Activated CD8-positive, alpha-beta T cell treated with anti-CD3 and anti-CD28 coated beads, Interleukin-2, amount 10 ng/mL, durations not matched to agents 7 days and 5 days (primary cell): ENCODE measurements at regions not wholly inside any gene's neighbourhood (a gene's known extent, or its start where the extent isn't known, plus 50 kb on each side); places are given as distances from the start of the nearest gene placed in this dataset.

Source experiments
- ATAC-seq: fragments of 150-1000 bp; cut with Tn5 transposase; one replicate; pipeline ENCODE4 v1.10.0; 2021; ENCODE audit warnings: moderate library complexity
- CTCF ChIA-PET: fragments of 350-600 bp; sonication (Branson Sonifier 250); formaldehyde crosslinking; loops from one replicate; lab custom pipeline; 2021; ENCODE audit warnings: antibody characterized with exemption; lab: Charles Lee
- POLR2A ChIA-PET: fragments of 350-600 bp; sonication (Branson Sonifier 250); formaldehyde crosslinking; loops from one replicate; lab custom pipeline; 2021; ENCODE audit warnings: antibody characterized with exemption; lab: Charles Lee
- DNase-seq: peaks from one replicate; pipeline ENCODE4 v3.0.0-alpha.2; 2020
- H3K27ac Mint-ChIP-seq: one replicate; pipeline ENCODE4 v1.8.0; 2021; ENCODE audit warnings: mild to moderate bottlenecking, mixed read lengths
- H3K27me3 Mint-ChIP-seq: one replicate; pipeline ENCODE4 v1.8.0; 2021; ENCODE audit warnings: low read depth, mixed read lengths
- H3K36me3 Mint-ChIP-seq: one replicate; pipeline ENCODE4 v1.8.0; 2021; ENCODE audit warnings: low read depth, mixed read lengths
- H3K4me1 Mint-ChIP-seq: one replicate; pipeline ENCODE4 v1.8.0; 2021; ENCODE audit warnings: low read depth, mixed read lengths
- H3K4me3 Mint-ChIP-seq: one replicate; pipeline ENCODE4 v1.8.0; 2021; ENCODE audit warnings: mild to moderate bottlenecking, mixed read lengths
- H3K9me3 Mint-ChIP-seq: one replicate; pipeline ENCODE4 v1.8.0; 2022; ENCODE audit warnings: mixed read lengths; ENCODE audit not compliant: insufficient read depth

DNA sequence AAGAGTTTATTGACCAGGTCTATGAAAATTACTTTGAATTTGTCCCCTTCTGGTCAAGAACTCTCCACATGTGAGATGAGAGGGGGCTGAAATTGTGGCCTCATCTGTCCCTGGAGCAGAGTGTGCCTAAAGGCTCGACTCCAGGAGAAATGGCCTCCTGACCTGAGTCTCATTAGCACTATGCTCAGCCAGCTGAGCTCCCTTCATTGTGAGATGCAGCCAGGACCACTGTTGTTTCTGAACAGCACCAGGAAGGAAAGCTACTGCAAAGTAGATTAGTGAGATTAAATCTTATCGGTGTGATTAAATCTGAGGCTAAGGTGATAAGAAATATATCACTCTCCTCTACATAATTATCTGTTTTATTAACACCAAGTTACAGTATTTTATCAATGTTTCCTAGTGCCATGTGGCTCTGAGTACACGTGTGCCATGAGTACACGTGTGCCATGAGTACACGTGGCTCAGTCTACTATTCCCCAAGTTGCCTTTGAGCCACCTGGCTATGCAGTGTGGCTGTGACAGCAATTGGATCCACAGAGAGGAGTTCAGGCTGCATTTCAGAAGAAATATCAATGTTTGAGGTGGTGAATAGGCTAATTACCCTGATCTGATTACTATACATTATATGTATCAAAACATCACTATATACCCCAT lies 126.9 kb downstream of the IPMK start:
- H3K27me3 Mint-ChIP-seq, result peaks cover 3% of the 10 kb centered on the region
- DNase-seq, result no peak
- ChIA-PET CTCF (no interaction called here), POLR2A (interaction anchor here (0.6 kb wide), 1 partner anchor 284 kb away, joined by 3 read pairs; no protein-coding TSS in a partner anchor)
- no peak overlapping the region for H3K27ac Mint-ChIP-seq
- H3K9me3 Mint-ChIP-seq, result peaks cover 3% of the 10 kb centered on the region
- H3K36me3 Mint-ChIP-seq, result no peaks in the 10 kb centered on the region
- H3K4me3 Mint-ChIP-seq, result no peak overlapping the region
- ATAC-seq, result no peak
- H3K4me1 Mint-ChIP-seq, result peaks cover 11% of the 10 kb centered on the region

GRCh38 chr10:58140054-58140453 lies 127.6 kb downstream of the IPMK start:
- Mint-ChIP-seq H3K9me3 (peaks cover under 1% of the 10 kb centered on the region), H3K27me3 (peaks cover 2% of the 10 kb centered on the region), H3K4me3 (no peak overlapping the region), H3K36me3 (no peaks in the 10 kb centered on the region), H3K27ac (no peak overlapping the region), H3K4me1 (peaks cover 11% of the 10 kb centered on the region)
- DNase-seq, result no peak
- no peak for ATAC-seq
- POLR2A ChIA-PET, result no interaction called here
- CTCF ChIA-PET, result no interaction called here

DNA sequence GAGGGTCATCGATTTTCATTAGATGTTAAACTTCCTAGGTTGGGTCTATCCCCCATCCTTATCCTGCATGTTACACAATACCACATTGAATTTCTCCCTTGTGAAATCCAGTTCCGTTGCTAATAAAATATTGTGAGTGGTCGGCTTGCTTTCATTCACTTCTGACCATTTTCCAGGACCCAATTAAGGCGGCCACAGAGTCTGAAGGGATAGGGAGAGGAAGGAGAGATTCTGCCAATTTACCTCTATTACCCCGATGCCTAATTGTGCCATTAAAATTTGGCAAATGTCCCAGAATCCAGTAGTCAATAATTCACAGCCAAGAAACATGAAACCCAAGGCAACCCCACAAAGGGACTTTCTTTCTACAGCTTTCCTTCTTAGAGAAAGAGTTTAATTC lies 129.9 kb downstream of the IPMK start:
- H3K4me3 Mint-ChIP-seq, result no peak overlapping the region
- DNase-seq (no peak), ATAC-seq (no peak)
- no peaks in the 10 kb centered on the region for H3K4me1 Mint-ChIP-seq
- H3K9me3 Mint-ChIP-seq, result no peaks in the 10 kb centered on the region
- H3K27ac Mint-ChIP-seq, result no peak overlapping the region
- CTCF ChIA-PET, result no interaction called here
- no peaks in the 10 kb centered on the region for H3K36me3 Mint-ChIP-seq
- POLR2A ChIA-PET, result no interaction called here
- no peaks in the 10 kb centered on the region for H3K27me3 Mint-ChIP-seq

DNA sequence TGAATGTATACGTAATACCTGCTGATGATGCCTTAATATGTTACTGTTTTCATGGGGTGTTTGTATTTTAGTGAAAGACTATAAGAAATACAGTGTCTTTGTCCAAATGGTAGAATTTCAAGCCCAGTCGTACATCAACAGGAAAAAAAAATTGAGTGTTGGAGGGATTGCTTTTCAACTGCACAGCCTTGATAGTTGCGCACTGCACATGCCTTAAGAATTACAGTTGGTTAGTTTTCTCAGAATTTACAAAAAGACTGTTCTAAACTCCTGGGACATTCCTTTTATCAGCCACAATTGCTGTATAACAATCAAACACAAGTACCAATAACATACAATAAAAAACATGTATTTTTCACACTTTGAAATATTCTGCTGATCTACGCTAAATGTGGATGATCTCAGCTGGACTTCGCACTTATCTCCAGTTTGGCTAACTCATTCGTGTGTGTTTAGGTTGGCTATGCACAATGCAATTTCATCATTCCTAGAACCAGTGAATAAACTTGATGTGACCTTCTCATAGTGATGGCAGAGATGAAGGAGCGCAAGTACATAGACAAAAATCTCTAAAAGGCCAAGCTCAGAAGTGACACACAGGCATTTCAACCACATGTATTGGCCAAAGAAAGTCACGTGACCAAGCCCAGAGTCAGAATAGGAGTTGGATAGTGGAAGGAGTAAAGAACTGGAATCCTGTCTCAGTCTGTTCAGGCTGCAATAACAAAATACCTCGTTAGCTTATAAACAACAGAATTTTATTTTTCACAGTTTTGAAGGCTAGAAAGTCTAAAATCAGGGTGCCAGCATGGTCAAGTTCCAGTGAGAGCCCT lies 152.3 kb downstream of the IPMK start:
- no peak for DNase-seq
- no peak for ATAC-seq
- H3K36me3 Mint-ChIP-seq, result no peaks in the 10 kb centered on the region
- ChIA-PET CTCF (no interaction called here), POLR2A (no interaction called here)
- H3K27me3 Mint-ChIP-seq, result no peaks in the 10 kb centered on the region
- H3K4me3 Mint-ChIP-seq, result no peak overlapping the region
- H3K9me3 Mint-ChIP-seq, result no peaks in the 10 kb centered on the region
- no peak overlapping the region for H3K27ac Mint-ChIP-seq
- no peaks in the 10 kb centered on the region for H3K4me1 Mint-ChIP-seq

DNA sequence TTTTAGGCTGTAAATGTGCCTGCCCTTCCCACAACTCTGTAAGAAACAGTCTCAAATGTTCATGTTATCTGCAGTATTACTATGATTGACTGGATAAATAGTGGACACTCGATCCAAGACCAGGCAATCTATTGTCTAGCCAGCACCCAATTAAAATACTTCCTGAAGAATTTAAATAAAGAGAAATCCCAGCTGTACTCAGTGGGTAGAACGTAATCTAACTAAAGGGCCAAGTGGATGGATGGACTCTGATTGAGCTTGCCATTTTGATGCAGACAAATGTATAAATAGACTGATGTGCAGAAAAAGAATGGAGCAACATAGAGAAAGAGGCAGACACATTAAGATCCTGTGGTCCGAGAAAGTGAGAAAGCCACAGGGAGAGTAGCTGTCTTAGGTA lies 158.0 kb downstream of the IPMK start:
- Mint-ChIP-seq H3K27me3 (no peaks in the 10 kb centered on the region), H3K36me3 (no peaks in the 10 kb centered on the region), H3K4me3 (no peak overlapping the region), H3K9me3 (no peaks in the 10 kb centered on the region), H3K27ac (no peak overlapping the region), H3K4me1 (no peaks in the 10 kb centered on the region)
- DNase-seq, result no peak
- ATAC-seq, result no peak
- ChIA-PET POLR2A (no interaction called here), CTCF (no interaction called here)

DNA sequence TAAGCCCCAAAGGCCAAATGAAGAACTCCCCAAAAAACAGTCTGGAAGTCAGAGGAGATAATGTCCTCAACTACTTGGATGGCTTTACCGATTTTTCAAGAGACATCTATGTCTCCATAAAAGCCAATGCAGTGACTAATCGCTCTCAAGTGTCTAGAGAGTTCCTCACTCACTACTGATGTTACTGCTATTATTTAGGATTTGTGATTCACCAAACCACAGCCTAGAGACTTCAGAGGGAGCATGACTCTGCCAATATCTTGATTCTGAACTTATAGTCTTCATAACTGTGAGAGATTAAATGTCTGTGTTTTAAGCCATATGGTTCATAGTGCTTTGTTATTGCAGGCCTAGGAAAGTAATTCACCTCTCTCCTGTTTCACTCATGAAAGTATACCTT lies 160.2 kb downstream of the IPMK start:
- Mint-ChIP-seq H3K4me3 (no peak overlapping the region), H3K36me3 (no peaks in the 10 kb centered on the region), H3K4me1 (no peaks in the 10 kb centered on the region), H3K9me3 (no peaks in the 10 kb centered on the region), H3K27me3 (no peaks in the 10 kb centered on the region), H3K27ac (no peak overlapping the region)
- ATAC-seq, result no peak
- DNase-seq, result no peak
- POLR2A ChIA-PET, result no interaction called here
- CTCF ChIA-PET, result no interaction called here

DNA sequence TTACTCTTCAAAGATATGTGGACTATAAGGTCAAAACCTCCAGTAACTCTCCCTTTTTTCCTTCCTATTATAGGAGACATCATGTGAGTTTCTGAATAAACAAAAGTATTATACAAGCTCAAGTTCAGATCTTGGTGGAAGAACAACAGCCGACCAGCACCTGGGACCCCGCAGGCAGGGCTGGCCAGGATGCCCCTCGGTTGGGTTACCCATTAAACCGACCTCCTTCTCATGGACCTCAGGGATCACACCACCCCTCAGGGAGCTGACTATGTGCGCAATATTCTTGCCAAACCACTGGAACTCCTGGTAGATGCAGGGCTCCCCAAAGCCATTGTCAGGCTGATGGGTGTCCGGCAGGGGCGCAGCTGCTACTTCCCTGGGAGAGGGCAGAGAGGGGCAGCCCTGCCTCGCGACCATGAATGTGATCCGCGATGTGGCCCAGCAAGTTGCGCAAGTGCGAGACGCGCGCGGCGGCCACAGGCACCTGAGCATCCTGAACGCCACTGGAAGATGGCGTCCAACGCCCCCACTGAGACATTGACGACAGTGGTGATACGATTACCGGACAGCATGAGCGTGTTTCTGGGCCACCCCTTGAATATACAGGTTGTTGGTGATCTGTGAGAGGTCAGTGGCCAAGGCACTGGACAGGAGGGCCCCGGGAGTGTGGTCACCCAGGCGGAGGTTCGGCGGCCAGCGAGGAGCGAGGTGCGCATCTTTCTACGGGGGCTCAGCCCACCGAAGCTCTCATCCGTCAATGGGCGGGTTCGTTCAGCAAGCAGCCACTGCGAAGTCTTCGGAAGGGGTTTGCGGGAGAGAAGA lies 161.3 kb downstream of the IPMK start:
- Mint-ChIP-seq H3K27me3 (no peaks in the 10 kb centered on the region), H3K9me3 (no peaks in the 10 kb centered on the region), H3K36me3 (no peaks in the 10 kb centered on the region), H3K27ac (no peak overlapping the region), H3K4me1 (no peaks in the 10 kb centered on the region), H3K4me3 (no peak overlapping the region)
- POLR2A ChIA-PET, result no interaction called here
- DNase-seq (no peak), ATAC-seq (no peak)
- CTCF ChIA-PET, result no interaction called here

GRCh38 chr10:58104351-58104751 lies 163.3 kb downstream of the IPMK start:
- ATAC-seq (no peak), DNase-seq (no peak)
- POLR2A ChIA-PET, result no interaction called here
- Mint-ChIP-seq H3K36me3 (no peaks in the 10 kb centered on the region), H3K27ac (no peak overlapping the region), H3K9me3 (no peaks in the 10 kb centered on the region), H3K27me3 (no peaks in the 10 kb centered on the region), H3K4me1 (no peaks in the 10 kb centered on the region), H3K4me3 (no peak overlapping the region)
- CTCF ChIA-PET, result no interaction called here

- ATAC-seq, result no peak
- Mint-ChIP-seq H3K9me3 (no peaks in the 10 kb centered on the region), H3K27me3 (no peaks in the 10 kb centered on the region), H3K27ac (no peak overlapping the region), H3K4me3 (no peak overlapping the region), H3K36me3 (no peaks in the 10 kb centered on the region), H3K4me1 (no peaks in the 10 kb centered on the region)
- POLR2A ChIA-PET, result no interaction called here
- CTCF ChIA-PET, result no interaction called here
- DNase-seq, result no peak
These were observed 164.8 kb downstream of the IPMK start for GRCh38 chr10:58102897-58103296.

DNA sequence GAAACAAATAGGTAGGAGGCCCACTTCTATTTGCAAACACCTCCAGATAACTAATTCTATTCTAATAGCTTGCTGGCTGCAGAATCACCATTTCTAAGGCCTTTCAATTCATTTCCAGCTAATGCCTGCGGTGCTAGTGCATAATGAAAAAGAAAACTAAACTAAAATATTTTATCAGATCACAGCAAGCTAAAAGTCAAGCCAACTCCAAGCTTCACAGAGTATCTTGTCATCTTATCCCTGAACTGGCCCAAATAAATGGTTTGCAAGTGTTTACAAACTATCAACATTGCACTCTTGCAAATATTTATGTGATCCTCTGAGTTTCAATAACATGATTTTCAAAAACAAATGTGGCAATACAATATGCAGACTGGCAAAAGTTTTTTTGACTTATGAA lies 166.0 kb downstream of the IPMK start:
- H3K27ac Mint-ChIP-seq, result no peak overlapping the region
- no peak for DNase-seq
- H3K4me3 Mint-ChIP-seq, result no peak overlapping the region
- no peaks in the 10 kb centered on the region for H3K9me3 Mint-ChIP-seq
- ChIA-PET POLR2A (no interaction called here), CTCF (no interaction called here)
- no peaks in the 10 kb centered on the region for H3K36me3 Mint-ChIP-seq
- ATAC-seq, result no peak
- no peaks in the 10 kb centered on the region for H3K27me3 Mint-ChIP-seq
- H3K4me1 Mint-ChIP-seq, result no peaks in the 10 kb centered on the region

GRCh38 chr10:58094985-58095718 lies 172.5 kb downstream of the IPMK start:
- Mint-ChIP-seq H3K9me3 (no peaks in the 10 kb centered on the region), H3K36me3 (no peaks in the 10 kb centered on the region), H3K4me1 (no peaks in the 10 kb centered on the region), H3K27me3 (no peaks in the 10 kb centered on the region), H3K27ac (no peak overlapping the region), H3K4me3 (no peak overlapping the region)
- ATAC-seq (no peak), DNase-seq (no peak)
- POLR2A ChIA-PET, result no interaction called here
- CTCF ChIA-PET, result no interaction called here
